H9 (cell line): ENCODE measurements at regions not wholly inside any gene's neighbourhood (a gene's known extent, or its start where the extent isn't known, plus 50 kb on each side); places are given as distances from the start of the nearest gene placed in this dataset.

Experiments
- DNase-seq: peaks from one replicate; pipeline ENCODE4 v3.0.0-alpha.2; 2017
- H2AFZ ChIP-seq: one replicate; pipeline ENCODE4 v1.6.1; 2013; ENCODE audit warnings: mild to moderate bottlenecking, low read length, control low read depth, moderate library complexity
- H2AK5ac ChIP-seq: 2 replicates; pipeline ENCODE4 v1.6.1; 2013; ENCODE audit warnings: low read length, control low read depth, mixed read lengths; ENCODE audit not compliant: insufficient read length
- H2BK120ac ChIP-seq: one replicate; pipeline ENCODE4 v1.6.1; 2013; ENCODE audit warnings: low read depth, mild to moderate bottlenecking, low read length, control low read depth, inconsistent platforms; ENCODE audit not compliant: poor library complexity, severe bottlenecking
- H2BK12ac ChIP-seq: 2 replicates; pipeline ENCODE4 v1.6.1; 2013; ENCODE audit warnings: low read length, control low read depth, mixed read lengths, low read depth; ENCODE audit not compliant: insufficient read length
- H2BK15ac ChIP-seq: 2 replicates; pipeline ENCODE4 v1.6.1; 2013; ENCODE audit warnings: low read depth, low read length, control low read depth
- H2BK20ac ChIP-seq: one replicate; pipeline ENCODE4 v1.6.1; 2013; ENCODE audit warnings: low read depth, mild to moderate bottlenecking, low read length, control low read depth, inconsistent platforms; ENCODE audit not compliant: poor library complexity, severe bottlenecking
- H2BK5ac ChIP-seq: 2 replicates; pipeline ENCODE4 v1.6.1; 2013; ENCODE audit warnings: low read length, control low read depth, mixed read lengths; ENCODE audit not compliant: insufficient read length
- H3K14ac ChIP-seq: 2 replicates; pipeline ENCODE4 v1.6.1; 2013; ENCODE audit warnings: low read length, control low read depth; ENCODE audit not compliant: insufficient read depth
- H3K18ac ChIP-seq: 2 replicates; pipeline ENCODE4 v1.6.1; 2013; ENCODE audit warnings: low read depth, mild to moderate bottlenecking, mixed read lengths, low read length, control low read depth; ENCODE audit not compliant: insufficient read length
- H3K23ac ChIP-seq: 2 replicates; pipeline ENCODE4 v1.6.1; 2013; ENCODE audit warnings: low read length, control low read depth, mixed read lengths, low read depth; ENCODE audit not compliant: insufficient read length
- H3K23me2 ChIP-seq: 2 replicates; pipeline ENCODE4 v1.6.1; 2013; ENCODE audit warnings: low read depth, mild to moderate bottlenecking, mixed read lengths, low read length, control low read depth; ENCODE audit not compliant: insufficient read length, poor library complexity, severe bottlenecking
- H3K27ac ChIP-seq: 2 replicates; pipeline ENCODE4 v1.5.1; 2013; ENCODE audit warnings: low read length, control low read depth, mixed read lengths, low read depth; ENCODE audit not compliant: insufficient read length
- H3K27me3 ChIP-seq: 2 replicates; pipeline ENCODE4 v1.6.1; 2013; ENCODE audit warnings: low read length, control low read depth, inconsistent platforms; ENCODE audit not compliant: insufficient read depth
- H3K4ac ChIP-seq: 2 replicates; pipeline ENCODE4 v1.6.1; 2013; ENCODE audit warnings: low read depth, mild to moderate bottlenecking, control low read depth, inconsistent platforms, low read length, moderate library complexity
- H3K4me1 ChIP-seq: 2 replicates; pipeline ENCODE4 v1.6.1; 2013; ENCODE audit warnings: low read length, control low read depth, inconsistent platforms; ENCODE audit not compliant: insufficient read depth
- H3K4me2 ChIP-seq: 2 replicates; pipeline ENCODE4 v1.6.1; 2013; ENCODE audit warnings: low read length, control low read depth, mixed read lengths; ENCODE audit not compliant: insufficient read length, insufficient read depth
- H3K56ac ChIP-seq: 2 replicates; pipeline ENCODE4 v1.6.1; 2013; ENCODE audit warnings: low read depth, mild to moderate bottlenecking, mixed read lengths, low read length, control low read depth; ENCODE audit not compliant: insufficient read length
- H3K79me1 ChIP-seq: 2 replicates; pipeline ENCODE4 v1.6.1; 2013; ENCODE audit warnings: low read depth, mild to moderate bottlenecking, moderate library complexity, low read length, control low read depth, inconsistent platforms; ENCODE audit not compliant: insufficient read depth, poor library complexity, severe bottlenecking
- H3K79me2 ChIP-seq: 2 replicates; pipeline ENCODE4 v1.6.1; 2013; ENCODE audit warnings: low read length, control low read depth, inconsistent platforms; ENCODE audit not compliant: insufficient read depth
- H3K9ac ChIP-seq: 2 replicates; pipeline ENCODE4 v1.6.1; 2013; ENCODE audit warnings: low read length, control low read depth, mixed read lengths; ENCODE audit not compliant: insufficient read length; ENCODE audit errors: extremely low read depth
- H3K9me3 ChIP-seq: one replicate; pipeline ENCODE4 v1.6.1; 2013; ENCODE audit warnings: low read depth, low read length, inconsistent platforms; ENCODE audit not compliant: control insufficient read depth
- H3T11ph ChIP-seq: one replicate; pipeline ENCODE4 v1.6.1; 2013; ENCODE audit warnings: mild to moderate bottlenecking, low read length, control low read depth, inconsistent platforms
- H4K20me1 ChIP-seq: one replicate; pipeline ENCODE4 v1.6.1; 2013; ENCODE audit not compliant: control insufficient read depth, insufficient read length, insufficient read depth
- H4K5ac ChIP-seq: 2 replicates; pipeline ENCODE4 v1.6.1; 2013; ENCODE audit warnings: low read depth, mild to moderate bottlenecking, mixed read lengths, low read length, control low read depth; ENCODE audit not compliant: insufficient read length
- H4K8ac ChIP-seq: replicated peaks from 2 replicates; pipeline ENCODE4 v1.6.1; 2013; ENCODE audit warnings: low read length, control low read depth, mixed read lengths, low read depth; ENCODE audit not compliant: insufficient read length
- H4K91ac ChIP-seq: 2 replicates; pipeline ENCODE4 v1.6.1; 2013; ENCODE audit warnings: low read depth, mild to moderate bottlenecking, moderate library complexity, mixed read lengths, low read length, control low read depth; ENCODE audit not compliant: insufficient read length
- H3K27ac Mint-ChIP-seq, 3 experiments: 2 replicates in 2 of 3; 3 replicates in 1 of 3; pipeline ENCODE4 v1.8.0; 2020 to 2021; ENCODE audit warnings: mixed read lengths in 3 of 3, mild to moderate bottlenecking in 1 of 3, moderate library complexity in 1 of 3
- H3K27me3 Mint-ChIP-seq: 2 replicates; pipeline ENCODE4 v1.8.0; 2021; ENCODE audit warnings: low read depth, mild to moderate bottlenecking, moderate library complexity, mixed read lengths
- H3K36me3 Mint-ChIP-seq, 3 experiments: 2 replicates in 2 of 3; 3 replicates in 1 of 3; pipeline ENCODE4 v1.8.0; 2020 to 2021; ENCODE audit warnings: low read depth in 3 of 3, mixed read lengths in 3 of 3; ENCODE audit not compliant: insufficient read depth in 1 of 3
- H3K4me1 Mint-ChIP-seq, 2 experiments: 2 replicates each; pipeline ENCODE4 v1.8.0; 2020; ENCODE audit warnings: mixed read lengths in 2 of 2
- H3K4me3 Mint-ChIP-seq, 2 experiments: 2 replicates in 1 of 2; 3 replicates in 1 of 2; pipeline ENCODE4 v1.8.0; 2020 to 2021; ENCODE audit warnings: mild to moderate bottlenecking in 2 of 2, mixed read lengths in 2 of 2, moderate library complexity in 1 of 2
- H3K9me3 Mint-ChIP-seq, 2 experiments: 2 replicates in 1 of 2; 3 replicates in 1 of 2; pipeline ENCODE4 v1.8.0; 2020; ENCODE audit warnings: mild to moderate bottlenecking in 2 of 2, mixed read lengths in 2 of 2, moderate library complexity in 1 of 2
- WGBS: extraction: QIAGEN DNeasy Blood & Tissue Kit; methylation state at CpG from one replicate; pipeline ENCODE4 v1.1.7; 2013; ENCODE audit warnings: missing lambda C conversion rate, low lambda C conversion rate, mixed read lengths; ENCODE audit not compliant: insufficient read length; ENCODE audit errors: extremely low coverage; 5-methylcytosine and 5-hydroxymethylcytosine counted together
- TF ChIP-seq, protein P1 (sequence below): fragments of 200-600 bp; sonication (generic); conservative IDR thresholded peaks from 3 replicates; pipeline ENCODE4 v1.8.0; 2021; ENCODE audit warnings: antibody characterized with exemption, mild to moderate bottlenecking

DNA sequence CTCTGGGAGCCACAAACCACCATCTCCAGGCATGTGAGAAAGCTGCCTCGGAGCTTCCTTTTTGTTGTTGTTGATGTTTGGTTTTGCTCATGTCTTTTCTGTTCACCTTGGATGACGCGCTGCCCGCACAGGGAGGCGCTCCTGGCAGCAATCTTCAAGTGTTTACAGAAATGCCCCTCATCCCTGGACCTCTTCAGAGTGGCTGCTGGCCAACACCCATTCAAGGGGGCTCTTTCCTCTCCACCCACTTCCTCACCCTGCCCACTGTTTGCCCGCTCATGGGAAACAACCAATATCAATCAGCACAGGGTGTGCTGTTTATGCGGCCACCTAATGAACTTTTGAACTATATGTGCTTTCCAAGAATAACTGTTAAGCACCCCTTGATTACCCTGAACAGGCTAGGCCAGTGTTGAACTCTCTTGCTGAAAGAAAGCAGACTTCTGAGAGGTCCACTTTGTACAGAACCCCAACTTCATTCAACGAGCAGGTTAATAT, 355.1 kb upstream of the CLNK start:
- no CpG with 5 or more reads among the region's 8 CpGs for WGBS
- DNase-seq, result no peak
- H2AFZ ChIP-seq, result no peak overlapping the region

More for the DNA sequence above, 355.1 kb upstream of the CLNK start:
- Histone ChIP-seq H3K56ac (no peak overlapping the region), H3K9me3 (no peaks in the 10 kb centered on the region), H3T11ph (no peak overlapping the region), H3K14ac (no peak overlapping the region), H2BK15ac (no peak overlapping the region), H4K91ac (no peak overlapping the region), H4K5ac (no peak overlapping the region), H3K9ac (no peak overlapping the region), H3K79me2 (no peaks in the 10 kb centered on the region), H3K23me2 (no peaks in the 10 kb centered on the region), H3K4ac (no peak overlapping the region), H2AK5ac (no peak overlapping the region), H2BK5ac (no peak overlapping the region), H3K4me1 (no peaks in the 10 kb centered on the region), H2BK12ac (no peak overlapping the region), H2BK20ac (no peak overlapping the region), H2BK120ac (no peak overlapping the region), H3K27ac (no peak overlapping the region), H3K23ac (no peak overlapping the region), H3K4me2 (no peak overlapping the region), H3K18ac (no peak overlapping the region), H3K27me3 (no peaks in the 10 kb centered on the region), H4K8ac (no peak overlapping the region), H3K79me1 (no peaks in the 10 kb centered on the region), H4K20me1 (no peaks in the 10 kb centered on the region)
- Mint-ChIP-seq H3K27ac (no peak overlapping the region; a peak in 1 of 7 replicates), H3K36me3 (no peaks in the 10 kb centered on the region), H3K4me3 (no peak overlapping the region), H3K4me1 (peaks cover 3% of the 10 kb centered on the region in 2 experiments; a peak in 3 of 4 replicates), H3K27me3 (no peaks in the 10 kb centered on the region), H3K9me3 (no peaks in the 10 kb centered on the region)
- TF ChIP-seq, protein P1, sequence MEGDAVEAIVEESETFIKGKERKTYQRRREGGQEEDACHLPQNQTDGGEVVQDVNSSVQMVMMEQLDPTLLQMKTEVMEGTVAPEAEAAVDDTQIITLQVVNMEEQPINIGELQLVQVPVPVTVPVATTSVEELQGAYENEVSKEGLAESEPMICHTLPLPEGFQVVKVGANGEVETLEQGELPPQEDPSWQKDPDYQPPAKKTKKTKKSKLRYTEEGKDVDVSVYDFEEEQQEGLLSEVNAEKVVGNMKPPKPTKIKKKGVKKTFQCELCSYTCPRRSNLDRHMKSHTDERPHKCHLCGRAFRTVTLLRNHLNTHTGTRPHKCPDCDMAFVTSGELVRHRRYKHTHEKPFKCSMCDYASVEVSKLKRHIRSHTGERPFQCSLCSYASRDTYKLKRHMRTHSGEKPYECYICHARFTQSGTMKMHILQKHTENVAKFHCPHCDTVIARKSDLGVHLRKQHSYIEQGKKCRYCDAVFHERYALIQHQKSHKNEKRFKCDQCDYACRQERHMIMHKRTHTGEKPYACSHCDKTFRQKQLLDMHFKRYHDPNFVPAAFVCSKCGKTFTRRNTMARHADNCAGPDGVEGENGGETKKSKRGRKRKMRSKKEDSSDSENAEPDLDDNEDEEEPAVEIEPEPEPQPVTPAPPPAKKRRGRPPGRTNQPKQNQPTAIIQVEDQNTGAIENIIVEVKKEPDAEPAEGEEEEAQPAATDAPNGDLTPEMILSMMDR, result no peak
